ENCODE measurements at regions not wholly inside any gene's neighbourhood (a gene's known extent, or its start where the extent isn't known, plus 50 kb on each side); places are given as distances from the start of the nearest gene placed in this dataset.

GRCh38 chr7:46237466-46237865, 316.4 kb upstream of the IGFBP3 start:
- DNase-seq, result no peak
- ATAC-seq (ENCODE audit: poor library complexity), result no peak
- intact Hi-C loops (cut with DNase I), result no loop called here

GRCh38 chr7:46233585-46234329, 312.7 kb upstream of the IGFBP3 start:
- intact Hi-C loops (cut with DNase I), result no loop called here
- no peak for ATAC-seq (ENCODE audit: poor library complexity)
- DNase-seq, result no peak

DNA sequence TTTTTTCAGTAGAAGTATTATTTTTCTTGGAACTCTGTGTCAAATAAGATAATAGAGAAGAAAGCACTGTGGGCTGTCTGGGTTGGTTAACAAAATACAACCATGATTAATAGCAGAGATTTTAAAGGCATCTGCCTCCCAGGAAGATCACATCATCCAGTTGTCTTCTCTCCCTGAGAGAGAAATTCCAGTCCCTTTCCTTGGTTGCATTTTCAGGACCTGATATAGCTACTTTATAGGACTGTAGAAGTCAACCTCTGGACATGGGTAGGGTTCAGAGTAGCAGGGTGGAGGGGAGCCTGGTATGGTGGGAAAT, 309.9 kb upstream of the IGFBP3 start:
- no peak for ATAC-seq (ENCODE audit: poor library complexity)
- DNase-seq, result no peak
- intact Hi-C loops (cut with DNase I), result no loop called here

- intact Hi-C loops (cut with DNase I), result no loop called here
- no peak for ATAC-seq (ENCODE audit: poor library complexity)
- DNase-seq, result no peak
Measured at GRCh38 chr7:46230298-46230989, 309.4 kb upstream of the IGFBP3 start.

DNA sequence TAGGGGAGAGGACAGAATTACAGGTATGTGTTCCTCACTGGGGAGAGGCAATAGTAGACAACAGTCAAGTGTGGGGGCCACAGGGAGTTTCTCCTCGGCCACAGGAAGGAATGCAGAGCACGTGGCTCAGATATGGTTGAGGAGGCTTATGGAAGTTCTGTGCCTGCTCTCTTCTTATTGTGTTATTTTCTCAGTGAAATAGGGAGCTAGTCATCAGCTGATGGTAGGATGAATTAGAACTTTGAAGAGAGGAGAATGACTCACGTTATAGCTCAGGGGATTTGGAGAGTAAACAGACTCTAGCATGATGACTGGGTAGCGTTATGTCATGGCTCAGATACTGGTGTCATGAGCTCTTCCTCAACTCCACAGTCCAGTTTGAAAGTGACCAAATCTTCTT, 308.3 kb upstream of the IGFBP3 start:
- DNase-seq (no peak), ATAC-seq (ENCODE audit: poor library complexity) (no peak)
- intact Hi-C loops (cut with DNase I), result no loop called here

DNA sequence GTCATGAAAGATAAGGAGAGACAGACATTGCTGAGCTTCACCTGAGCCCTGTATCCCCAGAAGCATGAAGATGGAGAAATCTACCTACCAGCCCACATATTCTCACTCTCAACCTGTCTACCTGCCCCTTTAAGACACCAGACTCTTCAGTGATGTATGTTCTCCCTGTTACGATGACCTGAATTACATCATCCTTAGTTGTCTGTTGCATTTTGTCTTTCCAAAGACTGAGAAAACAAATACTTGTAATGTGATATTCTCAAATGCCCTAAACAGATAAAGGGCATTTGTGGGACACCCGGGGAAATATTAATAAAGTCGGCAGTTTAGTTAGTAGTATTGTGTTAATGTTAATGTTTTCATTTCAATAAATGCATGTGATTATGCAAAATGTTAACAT, 305.8 kb upstream of the IGFBP3 start:
- no peak for DNase-seq
- no peak for ATAC-seq (ENCODE audit: poor library complexity)
- intact Hi-C loops (cut with DNase I), result no loop called here

DNA sequence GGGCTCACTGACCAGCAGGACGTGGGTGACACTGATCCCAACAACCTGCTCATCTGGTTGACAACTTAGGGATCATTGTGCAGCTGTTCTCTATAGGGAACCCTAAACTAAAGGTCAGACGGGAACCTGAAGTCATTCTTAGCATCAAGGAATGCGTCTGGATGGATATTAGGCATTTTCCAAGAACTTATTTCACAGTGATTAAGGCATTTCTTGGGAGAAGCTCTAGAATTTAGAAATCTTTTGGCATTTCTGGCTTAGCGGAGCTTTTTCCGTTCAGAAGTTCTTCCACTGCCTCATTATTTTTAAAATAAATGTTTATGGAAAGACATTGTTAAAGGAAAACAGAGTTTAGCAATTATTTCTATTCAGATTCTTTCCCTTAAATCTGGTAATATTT, 303.3 kb upstream of the IGFBP3 start:
- DNase-seq (no peak), ATAC-seq (ENCODE audit: poor library complexity) (no peak)
- intact Hi-C loops (cut with DNase I), result no loop called here

GRCh38 chr7:46220066-46220630, 299.1 kb upstream of the IGFBP3 start:
- no peak for ATAC-seq (ENCODE audit: poor library complexity)
- intact Hi-C loops (cut with DNase I), result no loop called here
- DNase-seq, result no peak

- DNase-seq, result no peak
Measured at GRCh38 chr7:46218461-46219200, 297.6 kb upstream of the IGFBP3 start.

DNA sequence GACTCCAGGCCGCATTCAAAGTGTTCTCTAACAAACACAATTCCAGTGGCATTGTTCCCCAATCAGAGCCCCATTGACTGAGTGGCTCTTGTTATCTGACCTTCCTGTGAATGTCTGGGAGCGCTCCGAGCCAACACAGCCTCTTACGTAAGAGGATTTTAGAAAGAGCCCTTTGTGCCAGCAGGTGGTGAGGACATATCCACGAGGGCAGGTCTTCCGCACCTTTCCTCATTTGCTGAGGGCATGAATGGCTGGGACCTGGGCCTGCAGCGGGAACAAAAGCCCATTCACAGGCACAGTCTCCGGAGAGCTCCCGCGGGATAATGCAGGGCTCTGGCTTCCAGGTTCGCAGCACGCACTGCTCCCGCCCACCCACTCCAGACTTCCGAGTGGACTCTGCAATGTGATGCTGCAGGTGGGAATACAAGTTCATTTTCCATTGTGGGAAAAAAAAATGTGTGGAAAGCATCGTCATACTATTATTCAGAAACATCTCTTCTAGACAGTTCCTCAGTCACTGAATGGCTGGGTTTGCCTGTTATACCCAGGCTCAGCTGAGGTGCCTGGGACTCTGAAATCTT, 295.0 kb upstream of the IGFBP3 start:
- ATAC-seq (ENCODE audit: poor library complexity), result peak; percentile 90
- intact Hi-C loops (cut with DNase I), result no loop called here
- peak; percentile 52 for DNase-seq

More at GRCh38 chr7:46218461-46219200, 297.6 kb upstream of the IGFBP3 start:
- ATAC-seq (ENCODE audit: poor library complexity), result no peak
- intact Hi-C loops (cut with DNase I), result no loop called here

- intact Hi-C loops (cut with DNase I), result no loop called here
- DNase-seq, result no peak
- ATAC-seq (ENCODE audit: poor library complexity), result no peak
Measured at GRCh38 chr7:46214526-46214925, 293.5 kb upstream of the IGFBP3 start.

- intact Hi-C loops (cut with DNase I), result no loop called here
- no peak for ATAC-seq (ENCODE audit: poor library complexity)
- DNase-seq, result no peak
Measured at GRCh38 chr7:46213154-46213537, 292.1 kb upstream of the IGFBP3 start.

DNA sequence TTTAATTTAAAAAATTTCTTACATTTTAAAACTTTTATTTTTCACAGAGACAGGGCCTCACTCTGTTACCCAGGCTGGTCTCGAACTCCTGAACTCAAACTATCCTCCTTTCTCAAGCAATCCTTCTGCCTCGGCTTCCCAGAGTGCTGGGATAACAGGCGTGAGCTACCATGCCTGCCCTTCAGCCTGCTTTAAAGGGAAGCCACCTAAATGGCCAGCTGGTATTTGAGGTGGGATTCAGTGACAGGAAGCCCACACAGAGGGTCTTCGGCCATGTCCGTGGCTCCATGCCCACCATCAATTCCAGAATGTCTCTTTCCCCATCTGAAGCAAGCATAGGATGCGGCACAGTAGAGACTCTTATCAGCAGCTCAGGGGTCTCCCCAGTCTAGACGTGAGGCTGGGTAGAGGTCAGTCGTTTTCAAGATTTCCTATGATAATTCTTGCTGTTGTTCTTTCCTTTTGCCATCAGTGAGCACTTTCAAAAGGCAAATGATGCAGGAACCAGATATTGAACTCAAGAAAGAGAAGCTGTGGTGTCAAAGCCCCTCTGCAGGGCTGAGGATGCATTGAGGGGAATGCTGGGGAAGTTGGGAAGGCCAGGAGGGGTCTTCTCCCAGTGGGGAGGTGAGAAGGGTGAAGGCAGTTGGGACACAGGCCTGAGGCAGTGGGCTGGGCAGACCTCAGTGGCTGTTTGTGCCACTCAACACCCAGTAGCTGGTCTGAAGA, 291.5 kb upstream of the IGFBP3 start:
- no peak for DNase-seq
- ATAC-seq (ENCODE audit: poor library complexity), result no peak
- intact Hi-C loops (cut with DNase I), result no loop called here

DNA sequence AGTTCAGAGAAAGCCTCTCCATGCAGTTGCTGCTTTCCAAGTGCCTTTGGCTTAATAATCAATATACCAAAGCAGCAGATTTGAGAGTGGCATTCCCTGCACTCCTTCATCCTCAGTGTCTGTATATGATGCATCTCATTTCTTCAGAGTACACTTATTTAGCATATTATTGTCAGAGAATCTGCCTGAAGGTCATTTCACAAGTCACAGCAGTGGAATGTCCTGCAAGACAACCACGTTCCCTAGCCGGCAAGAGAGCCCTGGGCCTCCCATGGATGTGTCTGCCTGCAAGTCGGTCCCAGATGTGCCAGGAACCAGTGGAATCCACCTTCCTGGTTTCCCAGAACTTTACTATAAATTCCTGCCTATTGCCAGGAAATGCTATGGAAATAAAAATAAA, 289.4 kb upstream of the IGFBP3 start:
- intact Hi-C loops (cut with DNase I), result no loop called here
- ATAC-seq (ENCODE audit: poor library complexity) (no peak), DNase-seq (no peak)

DNA sequence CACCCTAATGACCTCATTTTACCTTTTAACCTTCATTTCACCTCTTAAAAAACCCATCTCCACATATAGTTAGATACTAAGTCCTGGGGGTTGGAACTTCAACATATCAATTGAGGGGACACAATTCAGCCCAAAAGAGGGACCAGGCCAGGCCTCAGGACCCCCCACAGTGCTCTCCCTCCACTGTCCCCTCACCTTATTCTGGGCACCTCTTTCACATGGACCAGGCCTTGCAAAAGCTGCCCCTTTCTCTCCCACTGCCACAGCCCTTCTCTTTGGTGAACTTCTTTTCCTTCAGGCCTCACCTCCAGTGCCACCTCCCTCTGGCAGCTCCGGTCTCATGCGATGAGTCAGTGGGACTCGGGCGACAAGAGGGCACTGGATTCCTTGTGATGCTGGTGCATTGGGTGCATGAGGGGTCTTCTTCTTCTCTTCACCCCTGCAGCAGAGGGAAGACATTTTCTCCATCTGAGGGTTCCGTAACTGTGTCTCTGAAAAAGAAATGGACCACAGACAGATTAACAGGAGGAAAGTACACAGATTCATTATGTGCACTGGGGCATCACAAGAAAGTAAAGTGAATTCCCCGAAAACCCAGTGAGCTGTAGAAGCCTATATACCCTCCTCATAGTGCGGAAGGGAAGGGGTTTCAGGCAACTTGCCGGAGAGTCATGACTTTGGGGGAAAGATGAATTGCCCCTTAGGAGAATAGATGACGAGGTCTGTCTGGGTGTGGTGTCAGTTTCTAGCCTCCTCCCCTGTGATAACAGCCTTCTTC, 288.7 kb upstream of the IGFBP3 start:
- DNase-seq, result no peak
- no peak for ATAC-seq (ENCODE audit: poor library complexity)
- intact Hi-C loops (cut with DNase I), result no loop called here

DNA sequence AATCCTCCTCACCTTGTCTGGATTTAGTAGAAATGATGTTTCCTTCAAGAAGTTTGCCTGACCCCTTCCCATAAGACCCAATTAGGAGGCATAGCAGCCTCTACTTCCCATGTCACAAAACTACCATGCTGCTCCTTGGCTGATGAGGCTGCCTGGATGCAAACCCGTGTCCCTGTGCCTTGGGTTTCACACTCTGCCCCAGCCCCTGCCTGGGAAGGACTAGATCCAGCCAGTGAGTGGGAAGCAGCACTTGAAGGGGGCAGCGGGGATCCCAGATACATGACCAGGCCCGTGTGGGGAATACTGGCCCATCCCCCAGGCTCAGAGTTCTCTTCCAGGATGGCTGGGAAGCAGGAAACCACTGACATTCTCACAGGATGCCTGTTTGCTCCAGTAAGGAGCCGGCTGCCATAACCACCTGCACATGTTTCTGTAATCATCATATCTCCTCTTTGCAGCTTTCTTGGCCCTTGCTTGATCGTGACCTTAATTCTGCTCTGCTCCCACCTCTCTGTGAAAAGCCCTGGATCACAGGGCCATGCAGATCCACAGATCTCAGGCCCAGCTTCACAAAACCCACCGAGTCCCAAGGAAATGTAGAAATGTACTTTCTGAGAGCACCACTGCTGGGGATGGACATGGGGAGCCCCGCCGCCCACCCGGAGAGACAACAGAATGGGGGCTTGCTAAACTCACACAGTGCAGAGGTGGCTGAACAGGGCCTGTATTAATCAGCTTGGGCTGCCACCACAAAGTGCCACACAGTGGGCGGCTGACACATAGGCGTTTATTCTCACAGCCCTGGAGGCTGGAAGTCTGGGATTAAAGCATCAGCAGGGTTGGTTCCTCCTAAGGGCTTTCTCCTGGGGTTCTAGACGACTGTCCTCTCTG, 287.8 kb upstream of the IGFBP3 start:
- DNase-seq (no peak), ATAC-seq (ENCODE audit: poor library complexity) (no peak)
- intact Hi-C loops (cut with DNase I), result no loop called here

DNA sequence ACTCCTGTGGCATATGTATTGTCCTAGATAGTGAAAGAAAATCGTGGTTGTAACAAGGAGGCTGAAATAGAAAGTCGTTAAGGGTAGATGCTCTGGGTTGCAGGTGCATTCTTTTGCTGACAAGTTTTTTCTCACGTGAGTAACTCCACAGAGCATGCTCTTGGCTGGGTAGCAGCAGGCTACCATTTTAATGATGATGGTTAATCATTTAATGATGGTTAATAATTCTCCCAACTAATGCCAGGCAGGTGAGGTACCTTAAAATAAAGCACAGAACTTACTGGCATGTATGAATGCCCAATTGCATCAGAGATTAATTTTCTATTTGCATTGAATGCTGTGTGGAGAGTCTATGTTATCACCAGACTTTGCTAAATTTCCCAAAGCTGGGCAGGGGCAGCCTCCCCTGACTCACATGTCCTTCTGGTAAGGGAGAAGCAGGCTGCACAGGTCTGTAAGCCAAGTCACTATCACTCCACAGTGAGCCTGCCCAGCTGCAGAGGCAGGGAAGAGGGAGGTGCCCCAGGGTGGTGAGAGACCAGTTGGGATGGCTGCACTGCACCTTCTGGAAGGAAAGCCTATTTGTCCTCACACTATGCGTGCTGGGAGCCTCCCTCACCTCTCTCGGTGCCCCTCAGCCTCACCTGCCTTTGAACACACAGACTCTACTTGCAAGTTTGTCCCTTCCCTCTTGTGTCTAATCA, 287.0 kb upstream of the IGFBP3 start:
- DNase-seq (no peak), ATAC-seq (ENCODE audit: poor library complexity) (no peak)
- intact Hi-C loops (cut with DNase I), result no loop called here
